ENCODE measurements at regions not wholly inside any gene's neighbourhood (a gene's known extent, or its start where the extent isn't known, plus 50 kb on each side); places are given as distances from the start of the nearest gene placed in this dataset.
"Not testable (repeated sequence)": the region's sequence is repeated elsewhere in the genome, so short reads cannot be mapped to it uniquely, and the experiment has no call there.

DNA sequence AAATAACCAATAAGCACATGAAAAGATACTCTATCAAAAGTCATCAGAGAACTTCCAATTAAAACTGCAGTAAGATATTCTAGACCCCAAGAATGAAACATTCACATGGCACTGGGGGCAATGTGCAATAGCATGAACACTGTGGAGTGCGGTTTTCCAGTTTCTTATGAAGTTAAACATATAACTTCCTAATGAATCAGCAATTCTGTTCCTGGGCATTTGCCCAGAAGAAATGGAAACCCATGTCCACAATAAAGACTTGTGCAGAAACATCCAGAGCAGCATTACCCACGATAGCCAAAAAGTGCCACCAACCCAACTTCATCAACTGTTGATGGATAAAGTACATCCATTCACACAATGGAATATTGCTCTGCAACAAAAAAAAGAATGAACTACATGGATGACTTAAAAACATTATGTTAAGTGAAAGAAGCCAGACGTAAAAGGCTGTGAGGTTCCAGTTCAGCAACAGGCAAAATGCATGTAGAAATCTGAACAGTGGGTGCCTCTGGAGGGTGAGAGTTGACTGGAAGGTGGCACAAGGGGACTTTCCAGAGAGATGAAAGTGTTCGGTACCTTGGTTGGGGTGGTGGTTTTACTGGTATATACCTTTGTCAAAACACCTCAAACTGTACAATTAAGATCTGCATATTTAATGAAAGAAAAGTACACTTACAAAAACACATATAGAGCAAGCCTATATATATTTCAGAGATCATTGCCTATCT is 207.2 kb upstream of the ECI2 start:
- TF ChIP-seq, protein P1, sequence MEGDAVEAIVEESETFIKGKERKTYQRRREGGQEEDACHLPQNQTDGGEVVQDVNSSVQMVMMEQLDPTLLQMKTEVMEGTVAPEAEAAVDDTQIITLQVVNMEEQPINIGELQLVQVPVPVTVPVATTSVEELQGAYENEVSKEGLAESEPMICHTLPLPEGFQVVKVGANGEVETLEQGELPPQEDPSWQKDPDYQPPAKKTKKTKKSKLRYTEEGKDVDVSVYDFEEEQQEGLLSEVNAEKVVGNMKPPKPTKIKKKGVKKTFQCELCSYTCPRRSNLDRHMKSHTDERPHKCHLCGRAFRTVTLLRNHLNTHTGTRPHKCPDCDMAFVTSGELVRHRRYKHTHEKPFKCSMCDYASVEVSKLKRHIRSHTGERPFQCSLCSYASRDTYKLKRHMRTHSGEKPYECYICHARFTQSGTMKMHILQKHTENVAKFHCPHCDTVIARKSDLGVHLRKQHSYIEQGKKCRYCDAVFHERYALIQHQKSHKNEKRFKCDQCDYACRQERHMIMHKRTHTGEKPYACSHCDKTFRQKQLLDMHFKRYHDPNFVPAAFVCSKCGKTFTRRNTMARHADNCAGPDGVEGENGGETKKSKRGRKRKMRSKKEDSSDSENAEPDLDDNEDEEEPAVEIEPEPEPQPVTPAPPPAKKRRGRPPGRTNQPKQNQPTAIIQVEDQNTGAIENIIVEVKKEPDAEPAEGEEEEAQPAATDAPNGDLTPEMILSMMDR (IDR thresholded peaks at IDR 0.05; ENCODE audit: borderline replicate concordance, insufficient read depth, low read depth, low read length), result no peak
- no peak overlapping the region for H3K4me3 ChIP-seq (ENCODE audit: low read depth, low read length)

DNA sequence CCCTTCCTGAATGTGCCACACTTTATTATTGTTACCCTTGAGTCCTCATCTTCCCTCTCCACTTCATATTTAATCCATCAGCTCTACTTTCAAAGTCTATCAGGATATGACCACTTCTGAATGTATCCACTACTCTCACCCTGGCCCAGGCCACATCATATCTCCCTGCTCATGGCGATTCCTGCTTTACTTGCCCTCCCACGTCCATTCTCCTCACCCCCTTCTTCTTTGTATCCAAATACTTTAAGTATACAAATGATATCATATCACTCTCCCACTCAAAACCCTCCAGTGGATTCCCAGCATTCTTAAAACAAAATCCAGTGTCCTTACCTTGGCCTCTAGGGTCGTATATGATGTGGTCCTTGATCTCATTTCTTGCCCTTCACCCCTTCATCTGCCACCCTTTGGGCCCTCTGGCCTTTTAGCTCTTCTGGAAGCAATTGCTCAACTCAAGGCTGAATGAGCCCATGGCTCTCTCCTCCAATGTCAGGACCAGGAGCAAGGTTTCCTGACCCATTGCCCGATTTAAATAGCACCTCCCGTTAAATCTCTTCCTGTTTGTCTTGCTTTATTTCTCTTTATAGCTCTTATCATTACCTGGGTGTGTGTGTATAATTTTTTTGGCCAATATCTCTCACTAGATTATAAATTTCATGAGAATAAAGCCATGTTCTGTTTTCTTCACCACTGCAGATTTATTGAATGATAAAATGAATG is 205.9 kb upstream of the ECI2 start:
- TF ChIP-seq, protein P1 (IDR thresholded peaks at IDR 0.05; ENCODE audit: borderline replicate concordance, insufficient read depth, low read depth, low read length), result no peak
- no peak overlapping the region for H3K4me3 ChIP-seq (ENCODE audit: low read depth, low read length)

DNA sequence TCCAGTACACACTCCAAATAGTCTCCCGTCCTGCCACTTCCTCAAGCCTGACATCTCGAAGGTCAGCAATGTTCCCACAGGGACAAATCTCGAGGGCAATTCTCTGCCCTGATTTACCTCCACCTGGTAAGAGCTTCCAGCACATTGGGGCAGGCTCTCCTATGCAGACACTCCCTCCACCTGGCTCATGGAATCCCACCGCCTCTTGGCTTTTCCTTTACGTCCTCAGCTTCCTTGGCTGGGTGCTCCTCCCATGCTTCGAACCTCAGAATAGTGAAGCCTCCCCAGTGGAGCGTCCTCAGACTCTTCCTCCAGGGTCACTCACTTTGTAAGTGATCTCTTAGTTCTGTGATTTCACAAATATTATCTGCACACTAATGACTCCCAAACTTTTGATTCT is 205.2 kb upstream of the ECI2 start:
- no peak overlapping the region for H3K4me3 ChIP-seq (ENCODE audit: low read depth, low read length)
- TF ChIP-seq, protein P1 (IDR thresholded peaks at IDR 0.05; ENCODE audit: borderline replicate concordance, insufficient read depth, low read depth, low read length), result no peak

DNA sequence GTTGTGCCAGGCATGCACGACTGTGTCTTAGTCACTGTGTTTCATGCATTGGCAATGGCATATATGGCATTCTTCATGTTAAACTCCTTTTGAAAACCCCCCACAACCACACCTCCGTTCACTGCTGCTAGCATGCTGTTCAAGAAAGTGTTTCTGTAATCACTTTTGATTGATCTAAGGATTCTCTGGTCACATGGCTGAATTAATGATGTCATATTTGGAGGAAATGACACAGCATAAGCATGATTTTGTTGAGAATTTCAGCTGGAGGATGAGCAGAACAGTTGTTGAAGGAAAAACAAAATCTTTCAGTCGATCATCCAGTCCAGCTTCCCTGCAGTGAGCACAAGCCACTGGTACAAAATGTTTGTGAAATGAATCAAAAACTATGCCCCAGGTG is 203.5 kb upstream of the ECI2 start:
- no peak overlapping the region for H3K4me3 ChIP-seq (ENCODE audit: low read depth, low read length)
- TF ChIP-seq, protein P1 (IDR thresholded peaks at IDR 0.05; ENCODE audit: borderline replicate concordance, insufficient read depth, low read depth, low read length), result no peak

DNA sequence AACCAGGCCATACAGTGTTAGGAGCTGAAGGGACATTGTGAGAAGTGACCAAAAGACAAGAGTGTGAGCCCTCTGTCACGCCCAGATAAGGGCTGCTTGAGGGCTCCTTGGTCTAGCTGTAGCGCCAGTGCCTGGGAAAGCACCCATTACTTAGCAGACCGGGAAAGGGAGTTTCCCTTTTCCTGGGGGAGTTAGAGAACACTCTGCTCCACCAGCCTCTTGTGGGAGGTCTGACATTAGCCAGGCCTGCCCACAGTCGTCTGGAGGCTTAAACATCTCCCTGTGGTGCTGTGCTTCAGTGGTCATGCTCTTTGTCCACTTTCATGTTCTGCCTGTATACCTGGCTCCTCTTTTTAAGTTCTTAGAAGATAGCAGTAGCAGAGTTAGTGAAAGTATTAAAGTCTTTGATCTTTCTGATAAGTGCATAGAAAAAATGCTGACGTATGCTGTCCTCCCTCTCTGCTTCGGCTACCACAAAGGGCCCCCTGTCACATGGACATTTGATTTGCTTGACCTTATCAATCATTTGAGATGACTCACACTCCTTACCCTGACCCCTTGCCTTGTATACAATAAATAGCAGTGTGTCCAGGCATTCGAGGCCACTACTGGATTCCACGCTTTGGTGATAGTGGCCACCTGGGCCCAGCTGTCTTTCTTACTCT is 201.5 kb upstream of the ECI2 start:
- TF ChIP-seq, protein P1 (IDR thresholded peaks at IDR 0.05; ENCODE audit: borderline replicate concordance, insufficient read depth, low read depth, low read length), result no peak

DNA sequence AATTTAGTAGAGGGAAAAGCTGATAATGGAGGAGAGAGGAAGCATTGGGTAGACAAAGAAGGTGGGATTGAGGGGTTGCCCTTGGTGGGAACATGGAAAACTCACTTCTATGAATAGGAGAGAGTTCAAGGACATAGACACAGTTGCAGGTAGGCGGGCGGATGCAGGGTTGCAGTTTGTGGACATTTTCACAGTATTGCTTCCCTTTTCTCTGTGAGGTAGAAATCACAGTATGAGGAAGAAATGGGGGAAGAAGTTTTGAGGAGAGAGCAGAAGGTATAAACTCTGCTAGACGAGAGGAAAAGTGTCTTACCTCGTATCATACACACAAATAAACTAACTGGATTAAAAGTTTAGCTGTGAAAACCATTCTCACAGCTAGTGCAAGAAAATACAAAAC is 200.7 kb upstream of the ECI2 start:
- no peak overlapping the region for H3K4me3 ChIP-seq (ENCODE audit: low read depth, low read length)
- TF ChIP-seq, protein P1 (IDR thresholded peaks at IDR 0.05; ENCODE audit: borderline replicate concordance, insufficient read depth, low read depth, low read length), result no peak

More for the DNA sequence above, 201.5 kb upstream of the ECI2 start:
- no peak overlapping the region for H3K4me3 ChIP-seq (ENCODE audit: low read depth, low read length)

DNA sequence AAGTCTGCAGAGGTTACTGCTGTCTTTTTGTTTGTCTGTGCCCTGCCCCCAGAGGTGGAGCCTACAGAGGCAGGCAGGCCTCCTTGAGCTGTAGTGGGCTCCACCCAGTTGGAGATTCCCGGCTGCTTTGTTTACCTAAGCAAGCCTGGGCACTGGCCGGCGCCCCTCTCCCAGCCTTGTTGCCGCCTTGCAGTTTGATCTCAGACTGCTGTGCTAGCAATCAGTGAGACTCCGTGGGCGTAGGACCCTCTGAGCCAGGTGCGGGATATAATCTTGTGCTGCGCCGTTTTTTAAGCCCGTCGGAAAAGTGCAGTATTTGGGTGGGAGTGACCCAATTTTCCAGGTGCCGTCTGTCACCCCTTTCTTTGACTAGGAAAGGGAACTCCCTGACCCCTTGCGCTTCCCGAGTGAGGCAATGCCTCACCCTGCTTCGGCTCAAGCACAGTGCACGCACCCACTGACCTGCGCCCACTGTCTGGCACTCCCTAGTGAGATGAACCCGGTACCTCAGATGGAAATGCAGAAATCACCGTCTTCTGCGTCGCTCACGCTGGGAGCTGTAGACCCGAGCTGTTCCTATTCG is 198.9 kb upstream of the ECI2 start:
- not testable (repeated sequence) for H3K4me3 ChIP-seq (ENCODE audit: low read depth, low read length)

Measured in GM12875 (cell line).